HG03066 (cell line): ENCODE measurements at regions not wholly inside any gene's neighbourhood (a gene's known extent, or its start where the extent isn't known, plus 50 kb on each side); places are given as distances from the start of the nearest gene placed in this dataset.
"Not testable (repeated sequence)": the region's sequence is repeated elsewhere in the genome, so short reads cannot be mapped to it uniquely, and the experiment has no call there.

ENCODE experiments used
- ATAC-seq: cut with Tn5 transposase; IDR thresholded peaks from one replicate; pipeline ENCODE4 v1.9.1; 2021; ENCODE audit warnings: low read depth; ENCODE audit not compliant: unreplicated experiment

GRCh38 chr14:38600572-38600971 lies 344.7 kb upstream of the CLEC14A start:
- ATAC-seq: not testable (repeated sequence)

GRCh38 chr14:38593476-38593875 lies 337.6 kb upstream of the CLEC14A start:
- no peak for ATAC-seq

- no peak for ATAC-seq
Observed at GRCh38 chr14:38592764-38593442, 337.0 kb upstream of the CLEC14A start.

- no peak for ATAC-seq
Observed at GRCh38 chr14:38589747-38590350, 334.0 kb upstream of the CLEC14A start.

GRCh38 chr14:38583471-38583870 lies 327.6 kb upstream of the CLEC14A start:
- no peak for ATAC-seq

GRCh38 chr14:38578278-38578681 lies 322.4 kb upstream of the CLEC14A start:
- no peak for ATAC-seq

- no peak for ATAC-seq
Observed at GRCh38 chr14:38567703-38568102, 311.8 kb upstream of the CLEC14A start.

- no peak for ATAC-seq
Observed at GRCh38 chr14:38561657-38562056, 305.8 kb upstream of the CLEC14A start.

- ATAC-seq: no peak
Observed at GRCh38 chr14:38559711-38560110, 303.8 kb upstream of the CLEC14A start.

- ATAC-seq: not testable (repeated sequence)
Observed at GRCh38 chr14:38557391-38557790, 301.5 kb upstream of the CLEC14A start.

GRCh38 chr14:38556252-38556651 lies 300.4 kb upstream of the CLEC14A start:
- no peak for ATAC-seq

GRCh38 chr14:38554026-38554425 lies 298.1 kb upstream of the CLEC14A start:
- ATAC-seq: no peak

GRCh38 chr14:38553586-38553985 lies 297.7 kb upstream of the CLEC14A start:
- no peak for ATAC-seq

GRCh38 chr14:38549564-38549963 lies 293.7 kb upstream of the CLEC14A start:
- ATAC-seq: no peak

GRCh38 chr14:38547961-38548490 lies 292.1 kb upstream of the CLEC14A start:
- no peak for ATAC-seq

GRCh38 chr14:38546932-38547551 lies 291.1 kb upstream of the CLEC14A start:
- no peak for ATAC-seq

GRCh38 chr14:38544776-38545175 lies 288.9 kb upstream of the CLEC14A start:
- ATAC-seq: no peak

GRCh38 chr14:38543851-38544250 lies 288.0 kb upstream of the CLEC14A start:
- not testable (repeated sequence) for ATAC-seq

- not testable (repeated sequence) for ATAC-seq
Observed at GRCh38 chr14:38538053-38538452, 282.2 kb upstream of the CLEC14A start.

- no peak for ATAC-seq
Observed at GRCh38 chr14:38536376-38537038, 280.6 kb upstream of the CLEC14A start.

- ATAC-seq: no peak
Observed at GRCh38 chr14:38528582-38528981, 272.7 kb upstream of the CLEC14A start.
